ENCODE measurements at regions not wholly inside any gene's neighbourhood (a gene's known extent, or its start where the extent isn't known, plus 50 kb on each side); places are given as distances from the start of the nearest gene placed in this dataset.

GRCh38 chr3:167936019-167936418 is 159.7 kb downstream of the GOLIM4 start:
- TF ChIP-seq CTCF (conservative IDR thresholded peaks at IDR 0.05; ENCODE audit: low read length) (no peak), EZH2phosphoT487 (IDR thresholded peaks at IDR 0.05; ENCODE audit: borderline replicate concordance) (no peak)

All from Loucy (cell line).